HCT116 (cell line): ENCODE measurements at regions not wholly inside any gene's neighbourhood (a gene's known extent, or its start where the extent isn't known, plus 50 kb on each side); places are given as distances from the start of the nearest gene placed in this dataset.

Experiments used
- ATAC-seq: fragments of 200-7000 bp; cut with Tn5 transposase; 2 replicates; pipeline ENCODE4 v1.9.1; 2020; ENCODE audit warnings: mild to moderate bottlenecking, moderate library complexity
- BruUV-seq: library from RNA; stranded (reverse); fragments of 400-500 nt; replicated peaks from 2 replicates; lab custom pipeline; 2021; lab: Mats Ljungman, UMichigan
- CTCF ChIA-PET: fragments of 300-600 bp; sonication (Branson Sonifier 250); formaldehyde crosslinking; loops from one replicate; lab custom pipeline; 2021; ENCODE audit warnings: antibody characterized with exemption; lab: Charles Lee
- POLR2A ChIA-PET: fragments of 300-600, 350-600 bp; sonication (Branson Sonifier 250); formaldehyde crosslinking; loops from one replicate; lab custom pipeline; 2021; ENCODE audit warnings: antibody characterized with exemption; lab: Charles Lee
- RAD21 ChIA-PET, 2 experiments: fragments of 300-600 bp; sonication (Branson Sonifier 250); formaldehyde crosslinking; loops; one replicate each; lab custom pipeline; 2023; ENCODE audit warnings: low total read pairs in 2 of 2; ENCODE audit not compliant: uncharacterized antibody in 2 of 2, unreplicated experiment in 2 of 2, low non-redundant PET in 1 of 2; lab: Charles Lee
- DNase-seq: peaks from one replicate; pipeline ENCODE4 v3.0.0-alpha.2; 2010; ENCODE audit warnings: low read depth, low spot score
- H2AFZ ChIP-seq: fragments of 200-600 bp; shearing (Covaris generic), sonication (generic); 2 replicates; pipeline ENCODE4 v1.6.1; 2017; ENCODE audit warnings: low read depth, mixed run types, mixed read lengths, antibody characterized with exemption, low read length; ENCODE audit not compliant: poor library complexity, severe bottlenecking
- H3K27ac ChIP-seq: 2 replicates; pipeline ENCODE4 v1.5.1; 2012; ENCODE audit warnings: low read depth, low read length
- H3K27me3 ChIP-seq: fragments of 200-600 bp; sonication (generic); 2 replicates; pipeline ENCODE4 v1.6.1; 2016; ENCODE audit warnings: mixed run types, low read length, mixed read lengths; ENCODE audit not compliant: insufficient read depth
- H3K36me3 ChIP-seq, 2 experiments: fragments of 200-500 bp in 1 of 2; fragments of 200-600 bp in 1 of 2; sonication (Bioruptor generic) in 1 of 2; sonication (generic) in 1 of 2; 2 replicates each; pipeline versions ENCODE4 v1.5.1 to v1.6.1; 2014 to 2016; ENCODE audit warnings: low read length in 2 of 2, inconsistent platforms in 1 of 2, mixed read lengths in 1 of 2, mixed run types in 1 of 2; ENCODE audit not compliant: insufficient read depth in 2 of 2, control insufficient read depth in 1 of 2
- H3K4me1 ChIP-seq, 2 experiments: fragments of 200-600 bp in 1 of 2; sonication (generic) in 1 of 2; 2 replicates each; pipeline versions ENCODE4 v1.5.1 to v1.6.1; 2012 to 2017; ENCODE audit warnings: low read length in 2 of 2, inconsistent platforms in 1 of 2, mild to moderate bottlenecking in 1 of 2, mixed read lengths in 1 of 2, mixed run types in 1 of 2, moderate library complexity in 1 of 2; ENCODE audit not compliant: insufficient read depth in 2 of 2, control insufficient read depth in 1 of 2
- H3K4me2 ChIP-seq: fragments of 200-600 bp; sonication (generic); 2 replicates; pipeline ENCODE4 v1.6.1; 2017; ENCODE audit warnings: mixed run types, low read length, mixed read lengths
- H3K4me3 ChIP-seq, 2 experiments: fragments of 200-600 bp in 1 of 2; sonication (generic) in 1 of 2; replicated peaks in 1 of 2; 2 replicates each; pipeline ENCODE4 v1.5.1; 2011 to 2016; ENCODE audit warnings: low read length in 2 of 2, control low read depth in 1 of 2, low read depth in 1 of 2, mild to moderate bottlenecking in 1 of 2, mixed read lengths in 1 of 2, mixed run types in 1 of 2
- H3K79me2 ChIP-seq: fragments of 200-600 bp; sonication (generic); 2 replicates; pipeline ENCODE4 v1.6.1; 2017; ENCODE audit warnings: mild to moderate bottlenecking, mixed run types, low read length, moderate library complexity, mixed read lengths; ENCODE audit not compliant: insufficient read depth
- H3K9ac ChIP-seq: fragments of 200-600 bp; sonication (generic); 2 replicates; pipeline ENCODE4 v1.6.1; 2016; ENCODE audit warnings: low read length, mixed read lengths
- H3K9me2 ChIP-seq: fragments of 200-600 bp; sonication (generic), shearing (Covaris generic); 2 replicates; pipeline ENCODE4 v1.6.1; 2017; ENCODE audit warnings: mixed run types, mild to moderate bottlenecking, moderate library complexity; ENCODE audit not compliant: insufficient read depth
- H3K9me3 ChIP-seq, 2 experiments: fragments of 200-500 bp in 1 of 2; fragments of 200-600 bp in 1 of 2; sonication (Bioruptor generic) in 1 of 2; sonication (generic) in 1 of 2; 2 replicates each; pipeline ENCODE4 v1.6.1; 2014 to 2017; ENCODE audit warnings: low read length in 2 of 2, mixed read lengths in 2 of 2, inconsistent platforms in 1 of 2, low read depth in 1 of 2, mild to moderate bottlenecking in 1 of 2, mixed run types in 1 of 2, moderate library complexity in 1 of 2; ENCODE audit not compliant: control insufficient read depth in 1 of 2, insufficient read depth in 1 of 2
- H4K20me1 ChIP-seq: fragments of 200-600 bp; sonication (generic), shearing (Covaris generic); 2 replicates; pipeline ENCODE4 v1.6.1; 2017; ENCODE audit warnings: mixed run types, mild to moderate bottlenecking, moderate library complexity; ENCODE audit not compliant: insufficient read depth
- CBX3 ChIP-seq: IDR thresholded peaks from 2 replicates; pipeline ENCODE4 v1.6.1; 2012; ENCODE audit warnings: low read depth
- CEBPB ChIP-seq: IDR thresholded peaks from 2 replicates; pipeline ENCODE4 v1.6.1; 2012; ENCODE audit warnings: low read depth
- EGR1 ChIP-seq: IDR thresholded peaks from 2 replicates; pipeline ENCODE4 v1.6.1; 2012; ENCODE audit warnings: low read depth
- ELF1 ChIP-seq: IDR thresholded peaks from 2 replicates; pipeline ENCODE4 v1.6.1; 2012; ENCODE audit warnings: low read depth, borderline replicate concordance
- EZH2phosphoT487 ChIP-seq: fragments of 200-600 bp; IDR thresholded peaks from 2 replicates; pipeline ENCODE4 v1.6.1; 2018; ENCODE audit warnings: antibody characterized with exemption, borderline replicate concordance
- FOSL1 ChIP-seq: IDR thresholded peaks from 2 replicates; pipeline ENCODE4 v1.6.1; 2012; ENCODE audit warnings: low read depth
- POLR2A ChIP-seq: IDR thresholded peaks from 2 replicates; pipeline ENCODE4 v1.7.0; 2011; ENCODE audit warnings: borderline replicate concordance; ENCODE audit not compliant: insufficient read depth, insufficient read length; ENCODE audit errors: extremely low read depth
- POLR2AphosphoS5 ChIP-seq: IDR thresholded peaks from 2 replicates; pipeline ENCODE4 v1.6.1; 2011; ENCODE audit warnings: mild to moderate bottlenecking, low read depth, low read length, moderate library complexity
- RAD21 ChIP-seq: IDR thresholded peaks from 2 replicates; pipeline ENCODE4 v1.6.1; 2012; ENCODE audit warnings: low read depth, mild to moderate bottlenecking
- REST ChIP-seq: IDR thresholded peaks from 2 replicates; pipeline ENCODE4 v1.6.1; 2012; ENCODE audit warnings: low read depth
- SP1 ChIP-seq: IDR thresholded peaks from 2 replicates; pipeline ENCODE4 v1.6.1; 2012; ENCODE audit warnings: low read depth
- SRF ChIP-seq: IDR thresholded peaks from 2 replicates; pipeline ENCODE4 v1.6.1; 2012; ENCODE audit warnings: low read depth
- TCF7L2 ChIP-seq: IDR thresholded peaks from 2 replicates; pipeline ENCODE4 v1.7.0; 2011; ENCODE audit warnings: borderline replicate concordance, inconsistent platforms; ENCODE audit not compliant: insufficient read depth, insufficient read length; ENCODE audit errors: extremely low read depth
- YY1 ChIP-seq: IDR thresholded peaks from 2 replicates; pipeline ENCODE4 v1.6.1; 2011; ENCODE audit warnings: low read length, low read depth, moderate library complexity, mild to moderate bottlenecking; ENCODE audit not compliant: insufficient replicate concordance; ENCODE audit errors: extremely low read depth
- ZFX ChIP-seq: fragments of 450-650 bp; IDR thresholded peaks from 2 replicates; pipeline ENCODE4 v1.6.1; 2017
- intact Hi-C: fragments of 100-400 bp; cut with micrococcal nuclease; formaldehyde crosslinking; loops from 2 replicates; pipeline ENCODE4 v1.10.0; 2022
- TF ChIP-seq, protein P1 (sequence below), 3 experiments: fragments of 200-600 bp in 1 of 3; sonication (generic) in 1 of 3; IDR thresholded peaks in 2 of 3; conservative IDR thresholded peaks in 1 of 3; 2 replicates each; pipeline ENCODE4 v1.5.1; 2012 to 2017; ENCODE audit warnings: low read depth in 2 of 3, low read length in 2 of 3, antibody characterized with exemption in 1 of 3, borderline replicate concordance in 1 of 3, control low read depth in 1 of 3, mild to moderate bottlenecking in 1 of 3, mixed read lengths in 1 of 3, mixed run types in 1 of 3, moderate library complexity in 1 of 3; ENCODE audit not compliant: insufficient read depth in 1 of 3

- Histone ChIP-seq H3K9me3 (peaks cover 9 to 13% of the 10 kb centered on the region in 2 experiments; a peak in 3 of 4 replicates), H3K36me3 (no peaks in the 10 kb centered on the region), H3K27ac (no peak overlapping the region), H3K4me2 (no peak overlapping the region), H4K20me1 (no peaks in the 10 kb centered on the region), H3K79me2 (no peaks in the 10 kb centered on the region), H2AFZ (no peak overlapping the region), H3K4me3 (no peak overlapping the region), H3K9ac (no peak overlapping the region), H3K4me1 (no peaks in the 10 kb centered on the region), H3K9me2 (no peaks in the 10 kb centered on the region), H3K27me3 (no peaks in the 10 kb centered on the region)
- ATAC-seq, result no peak
- intact Hi-C loops, result no loop called here
- CTCF ChIA-PET, result no interaction called here
- BruUV-seq, result no TSS peak
- TF ChIP-seq ZFX, result no peak
- RAD21 ChIA-PET, result no interaction called here
- POLR2A ChIA-PET, result no interaction called here
- DNase-seq, result no peak
These were observed 1310.1 kb downstream of the ADGRL3 start for GRCh38 chr4:62510228-62510627.

GRCh38 chr4:62500296-62500695 lies 1300.2 kb downstream of the ADGRL3 start:
- CTCF ChIA-PET, result no interaction called here
- Histone ChIP-seq H3K79me2 (no peaks in the 10 kb centered on the region), H3K9me2 (no peaks in the 10 kb centered on the region), H3K27ac (no peak overlapping the region), H4K20me1 (no peaks in the 10 kb centered on the region; the same call in 1 of the 2 replicates), H3K27me3 (no peaks in the 10 kb centered on the region), H3K9ac (no peak overlapping the region), H2AFZ (no peak overlapping the region), H3K9me3 (peaks cover 10 to 17% of the 10 kb centered on the region in 2 experiments; a peak in 2 of 4 replicates), H3K4me1 (no peaks in the 10 kb centered on the region), H3K36me3 (no peaks in the 10 kb centered on the region), H3K4me2 (no peak overlapping the region), H3K4me3 (no peak overlapping the region)
- RAD21 ChIA-PET, result no interaction called here
- BruUV-seq, result no TSS peak
- POLR2A ChIA-PET, result no interaction called here
- no peak for TF ChIP-seq FOSL1
- TF ChIP-seq SP1, result no peak
- no peak for TF ChIP-seq EZH2phosphoT487
- no peak for TF ChIP-seq POLR2A
- TF ChIP-seq, protein P1, sequence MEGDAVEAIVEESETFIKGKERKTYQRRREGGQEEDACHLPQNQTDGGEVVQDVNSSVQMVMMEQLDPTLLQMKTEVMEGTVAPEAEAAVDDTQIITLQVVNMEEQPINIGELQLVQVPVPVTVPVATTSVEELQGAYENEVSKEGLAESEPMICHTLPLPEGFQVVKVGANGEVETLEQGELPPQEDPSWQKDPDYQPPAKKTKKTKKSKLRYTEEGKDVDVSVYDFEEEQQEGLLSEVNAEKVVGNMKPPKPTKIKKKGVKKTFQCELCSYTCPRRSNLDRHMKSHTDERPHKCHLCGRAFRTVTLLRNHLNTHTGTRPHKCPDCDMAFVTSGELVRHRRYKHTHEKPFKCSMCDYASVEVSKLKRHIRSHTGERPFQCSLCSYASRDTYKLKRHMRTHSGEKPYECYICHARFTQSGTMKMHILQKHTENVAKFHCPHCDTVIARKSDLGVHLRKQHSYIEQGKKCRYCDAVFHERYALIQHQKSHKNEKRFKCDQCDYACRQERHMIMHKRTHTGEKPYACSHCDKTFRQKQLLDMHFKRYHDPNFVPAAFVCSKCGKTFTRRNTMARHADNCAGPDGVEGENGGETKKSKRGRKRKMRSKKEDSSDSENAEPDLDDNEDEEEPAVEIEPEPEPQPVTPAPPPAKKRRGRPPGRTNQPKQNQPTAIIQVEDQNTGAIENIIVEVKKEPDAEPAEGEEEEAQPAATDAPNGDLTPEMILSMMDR (IDR thresholded peaks at IDR 0.05 in 2 of 3, conservative IDR thresholded peaks at IDR 0.05 in 1 of 3; ENCODE audit: borderline replicate concordance in 1 of 3, insufficient read depth in 1 of 3, low read depth in 2 of 3, low read length in 2 of 3), result no peak
- no peak for TF ChIP-seq REST
- no peak for TF ChIP-seq CBX3
- no peak for TF ChIP-seq YY1
- TF ChIP-seq ELF1, result no peak
- TF ChIP-seq ZFX, result no peak
- no peak for TF ChIP-seq SRF
- no peak for TF ChIP-seq RAD21
- TF ChIP-seq EGR1, result no peak
- no peak for TF ChIP-seq TCF7L2
- TF ChIP-seq CEBPB, result no peak
- no peak for TF ChIP-seq POLR2AphosphoS5
- no peak for ATAC-seq
- DNase-seq, result no peak
- intact Hi-C loops, result no loop called here
